ENCODE measurements at regions not wholly inside any gene's neighbourhood (a gene's known extent, or its start where the extent isn't known, plus 50 kb on each side); places are given as distances from the start of the nearest gene placed in this dataset.
A peak's percentile ranks its signal among the peaks of the same experiment; 100 is the strongest.
"Not testable (repeated sequence)": the region's sequence is repeated elsewhere in the genome, so short reads cannot be mapped to it uniquely, and the experiment has no call there.

DNA sequence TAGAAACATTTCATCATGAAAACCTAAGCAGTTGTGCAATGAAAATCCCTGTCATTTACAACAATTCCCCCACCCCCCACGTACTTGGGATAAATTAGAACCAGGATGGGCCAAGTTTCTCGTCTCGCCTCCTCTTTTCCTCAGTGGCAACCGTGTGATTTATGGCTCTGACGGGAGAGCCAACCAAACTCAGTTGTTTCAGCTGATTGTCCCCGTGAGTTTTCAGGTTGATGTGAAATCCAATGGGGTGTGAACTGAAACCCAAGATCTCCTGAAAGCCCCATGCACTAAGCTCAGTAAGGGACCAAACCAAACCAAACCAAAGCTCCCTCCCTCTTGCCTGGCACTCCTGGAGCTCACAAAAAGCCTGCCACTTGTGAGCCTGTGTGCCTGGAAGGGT lies 138.7 kb upstream of the SLC24A2 start:
- no peak for DNase-seq

DNA sequence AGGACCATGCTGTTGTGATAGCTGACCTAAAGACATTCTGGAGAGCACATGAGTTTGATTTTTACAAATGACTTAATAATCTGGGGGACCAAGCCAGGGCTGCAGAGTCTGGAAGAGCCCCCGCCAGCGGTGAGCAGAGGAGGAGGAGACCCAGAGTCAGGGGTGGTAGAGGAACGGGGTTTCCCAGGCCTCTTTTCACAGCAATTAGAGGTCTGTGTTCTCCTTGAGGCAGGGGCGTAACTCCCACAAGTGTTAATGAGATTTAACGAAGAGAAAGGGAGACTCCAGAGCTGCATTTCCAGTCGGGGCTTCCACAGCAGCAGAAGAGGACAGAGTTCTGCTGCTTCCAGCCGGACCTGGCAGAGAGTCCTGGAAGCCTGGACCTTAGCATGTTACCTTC lies 137.9 kb upstream of the SLC24A2 start:
- no peak for DNase-seq

DNA sequence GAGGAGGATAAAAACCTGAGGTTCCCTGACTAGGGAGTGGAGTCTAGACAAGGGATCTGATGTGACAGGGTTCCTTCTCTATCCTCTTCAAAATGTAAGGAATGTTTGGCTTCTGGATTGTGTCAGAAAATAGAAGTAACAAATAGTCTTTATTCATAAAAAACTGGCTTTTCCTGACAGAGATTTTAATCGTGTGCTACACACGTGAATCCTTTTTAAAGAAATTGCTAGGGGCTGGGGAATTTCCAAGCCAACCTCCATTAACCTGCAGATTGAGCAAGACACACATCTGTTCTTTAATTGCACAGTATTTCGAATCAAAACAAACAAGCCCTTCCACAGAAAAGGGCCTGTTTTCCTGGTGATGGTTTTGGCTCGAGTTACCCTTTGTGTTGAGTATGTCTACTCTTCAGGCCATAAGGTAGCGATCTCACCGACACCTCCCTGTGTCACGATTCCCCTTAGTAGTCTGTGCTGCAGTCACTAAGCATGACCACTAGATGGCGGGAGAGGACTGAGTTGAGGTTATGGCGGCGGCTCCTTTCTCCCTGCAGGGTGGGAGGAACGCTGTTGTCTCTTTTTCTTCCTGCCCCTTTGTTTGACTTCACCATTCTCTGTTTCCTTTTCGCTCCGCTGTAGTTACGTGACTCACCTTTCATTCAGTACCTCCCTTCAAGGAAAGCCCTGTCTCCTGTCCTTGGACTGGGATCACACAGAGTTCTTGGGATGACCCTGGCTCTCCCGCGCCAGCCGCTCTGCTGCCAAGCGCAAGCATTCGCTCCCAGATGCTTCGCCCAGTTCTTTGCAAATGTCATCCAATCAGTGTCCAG lies 137.1 kb upstream of the SLC24A2 start:
- peak; percentile 58 to 66 for DNase-seq

DNA sequence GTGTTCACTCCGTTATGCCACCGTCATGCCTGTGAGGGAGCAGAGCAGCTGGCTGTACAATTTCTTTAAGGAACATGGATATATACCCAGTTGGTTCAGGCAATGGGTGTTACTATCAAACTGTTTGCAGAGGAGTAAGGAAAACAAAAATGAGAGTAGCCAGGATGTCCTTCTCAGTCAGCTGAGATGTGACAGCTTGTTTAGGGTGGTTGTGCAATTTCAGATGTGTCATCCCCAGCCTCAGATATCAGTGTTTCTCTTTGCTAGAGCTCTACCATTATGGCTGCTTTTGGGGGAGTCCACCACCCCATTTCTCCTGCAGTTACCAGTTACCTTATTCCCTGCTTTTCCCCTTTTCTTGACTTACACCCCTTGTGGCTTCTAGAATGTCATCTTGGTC lies 135.2 kb upstream of the SLC24A2 start:
- no peak for DNase-seq

DNA sequence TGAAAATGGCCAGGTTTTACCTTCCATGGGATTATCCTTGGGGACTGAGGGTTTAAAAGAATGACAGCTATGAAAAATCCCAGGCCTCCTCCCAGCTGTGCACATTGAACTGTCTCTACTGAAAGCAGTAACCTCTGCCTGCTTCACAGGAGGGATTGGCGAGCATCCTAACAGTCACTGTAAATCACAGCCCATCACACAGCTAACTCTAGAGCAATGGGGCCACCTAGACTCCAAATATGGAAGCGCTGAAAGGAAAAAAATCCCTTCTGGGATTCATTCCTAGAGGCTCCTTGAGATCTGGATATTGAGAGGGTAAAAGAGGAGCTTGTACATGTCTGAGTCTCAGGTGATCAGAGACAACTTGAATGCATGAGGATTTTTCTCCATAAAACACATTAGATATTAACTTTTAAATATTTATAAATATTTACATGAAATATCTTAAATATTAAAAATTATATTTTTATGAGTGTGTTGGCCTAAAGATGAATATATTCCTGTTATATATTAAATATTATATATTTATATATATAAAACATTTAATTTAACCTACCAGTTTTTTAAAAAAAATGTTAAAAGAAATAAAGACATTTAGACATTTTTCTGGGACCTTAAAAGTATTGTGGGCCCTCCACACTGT lies 133.8 kb upstream of the SLC24A2 start:
- DNase-seq, result no peak

DNA sequence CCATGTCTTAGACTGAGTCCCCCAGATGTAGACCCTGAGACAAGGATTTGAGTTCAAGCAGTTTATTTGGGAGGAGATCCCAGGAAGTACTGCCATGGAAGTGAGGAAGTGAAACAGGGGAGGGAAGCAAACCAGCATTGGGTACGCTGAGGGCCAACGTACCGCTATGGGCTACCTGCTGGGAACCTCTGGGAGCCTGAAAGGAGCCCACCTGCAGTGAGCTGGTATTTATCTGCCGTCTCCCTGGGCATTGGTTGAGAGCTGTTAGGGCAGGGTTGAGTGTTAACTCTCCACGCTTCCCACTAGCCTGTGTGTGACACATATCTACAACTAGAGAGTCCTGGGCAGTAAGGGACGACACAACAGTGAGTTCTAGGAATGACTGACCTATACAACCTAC lies 131.6 kb upstream of the SLC24A2 start:
- DNase-seq, result no peak

DNA sequence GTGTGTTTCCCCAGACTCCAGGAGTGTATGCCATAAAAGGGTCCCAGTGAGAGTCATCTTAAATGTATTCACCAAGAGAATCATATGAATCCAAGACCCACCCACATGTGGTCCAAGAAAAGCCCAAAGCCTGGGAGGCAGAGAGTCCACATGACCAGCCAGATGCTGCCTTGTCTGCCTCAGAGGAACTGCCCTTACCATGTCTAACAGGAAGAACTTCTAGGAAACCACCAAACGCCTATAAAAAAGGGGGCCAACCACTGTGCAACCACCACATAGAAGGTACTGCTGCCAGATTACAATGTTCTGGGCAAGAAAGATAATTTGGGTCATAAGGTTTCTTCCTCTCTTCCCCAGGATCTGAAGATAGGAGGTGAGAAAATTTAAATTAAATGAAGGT lies 129.8 kb upstream of the SLC24A2 start:
- DNase-seq, result no peak

DNA sequence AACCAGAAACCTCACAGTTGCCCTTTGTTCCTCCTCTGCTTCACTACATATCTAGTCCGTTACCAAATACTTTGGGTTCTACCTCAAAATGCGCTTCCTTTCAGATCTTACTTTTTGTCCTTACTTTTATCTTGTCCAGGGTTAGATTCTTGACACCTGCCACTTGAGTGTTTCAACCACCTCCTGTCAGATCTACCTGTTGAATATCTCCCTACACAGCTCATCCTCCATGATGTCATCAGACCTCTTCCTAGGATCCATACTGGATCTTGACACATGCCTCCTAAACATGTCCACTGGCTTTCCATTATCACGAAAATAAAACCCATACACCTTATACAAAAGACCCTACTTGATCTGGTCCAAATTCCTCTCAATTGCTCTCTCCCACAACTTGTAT lies 125.2 kb upstream of the SLC24A2 start:
- DNase-seq, result no peak

DNA sequence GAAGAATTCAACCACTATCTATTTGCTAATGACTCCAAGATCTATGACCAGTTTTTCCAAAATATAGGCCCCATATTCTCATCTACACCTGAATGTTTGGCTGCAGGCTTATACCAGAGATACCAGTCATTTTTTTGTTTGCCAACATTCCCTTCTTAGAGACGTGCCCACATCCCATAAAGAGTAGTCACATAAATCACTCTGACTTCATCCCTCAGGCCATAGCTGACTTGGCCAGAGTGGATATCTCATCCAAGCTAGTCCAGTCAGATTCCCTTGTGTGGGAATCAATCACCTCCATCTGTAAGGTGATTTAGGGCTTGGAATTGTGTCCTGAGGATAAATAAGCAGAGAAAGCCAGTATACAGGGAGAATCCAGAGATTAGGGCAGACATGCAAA lies 124.3 kb upstream of the SLC24A2 start:
- DNase-seq, result no peak

DNA sequence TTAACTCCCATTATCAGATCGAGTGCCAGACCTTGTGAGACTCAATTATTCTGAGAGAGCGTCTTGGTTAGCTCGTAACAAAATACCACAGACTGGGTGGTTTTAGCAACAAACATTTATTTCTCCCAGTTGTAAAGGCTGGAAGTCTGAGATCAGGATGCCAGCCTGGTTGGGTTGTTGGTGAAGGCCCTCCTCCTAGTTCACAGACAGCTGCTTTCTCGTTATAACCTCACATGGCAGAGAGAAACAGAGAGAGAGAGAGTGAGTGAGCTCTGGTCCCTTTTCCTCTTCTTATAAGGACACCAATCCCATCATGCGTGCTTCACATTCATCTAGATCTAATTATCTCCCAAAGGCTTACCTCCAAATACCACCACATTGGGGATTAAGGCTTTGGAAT lies 114.2 kb upstream of the SLC24A2 start:
- no peak for DNase-seq

DNA sequence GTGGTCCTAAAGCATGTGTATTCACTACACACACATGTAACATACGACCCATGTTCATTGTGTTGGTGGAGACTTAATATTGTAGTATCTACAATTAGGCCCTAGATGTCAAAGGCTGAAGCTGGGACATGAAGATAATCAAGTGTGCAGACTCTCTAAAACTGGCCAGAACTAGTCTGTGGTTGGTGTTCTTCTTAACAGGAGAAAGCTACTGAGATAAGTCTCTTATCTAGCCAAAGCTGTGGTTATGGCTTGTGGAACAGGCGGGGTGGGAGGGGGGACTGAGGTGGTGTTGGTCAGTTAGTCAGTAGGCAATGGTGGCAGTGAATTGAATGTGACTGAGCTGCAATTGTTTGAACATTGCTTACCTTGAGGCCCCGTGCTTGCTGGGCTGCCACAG lies 112.7 kb upstream of the SLC24A2 start:
- no peak for DNase-seq

DNA sequence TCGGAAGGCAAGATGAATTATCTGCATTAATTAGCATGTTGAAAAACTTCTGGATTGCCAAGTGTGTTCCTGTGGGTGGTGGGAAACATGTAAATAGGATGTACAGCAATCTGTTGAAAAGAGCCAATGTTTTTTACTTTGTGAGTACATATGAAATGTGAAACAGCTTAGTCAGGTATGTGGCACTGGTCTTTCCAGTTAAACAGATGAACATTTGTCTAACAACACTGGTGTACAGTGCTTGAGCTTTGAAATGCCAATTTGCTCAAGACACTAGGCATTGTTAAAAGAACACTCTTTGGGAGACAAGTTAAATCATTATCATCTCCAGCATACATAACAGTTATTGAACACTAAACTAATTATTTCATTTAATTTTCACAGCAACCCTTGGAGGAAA lies 107.3 kb upstream of the SLC24A2 start:
- DNase-seq, result no peak

DNA sequence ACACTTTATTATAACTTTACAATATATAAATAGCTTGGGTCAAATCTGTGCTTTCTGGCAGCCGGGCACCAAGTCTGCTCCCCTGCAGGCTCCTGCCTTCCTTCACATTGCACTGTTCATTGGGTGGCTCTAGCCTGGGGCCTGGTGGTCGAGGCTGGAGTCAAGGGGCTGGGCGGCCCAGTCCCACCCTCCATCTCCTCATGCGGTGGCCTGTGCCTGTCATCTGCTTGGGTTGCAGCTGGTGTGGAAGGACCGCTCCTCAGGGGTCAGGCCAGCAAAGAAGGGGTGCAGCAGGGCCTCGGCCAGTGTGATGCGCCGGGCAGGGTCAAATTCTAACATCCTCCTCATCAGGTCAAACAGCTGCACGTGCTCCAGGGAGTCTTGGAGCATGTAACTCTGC lies 106.7 kb upstream of the SLC24A2 start:
- not testable (repeated sequence) for DNase-seq

DNA sequence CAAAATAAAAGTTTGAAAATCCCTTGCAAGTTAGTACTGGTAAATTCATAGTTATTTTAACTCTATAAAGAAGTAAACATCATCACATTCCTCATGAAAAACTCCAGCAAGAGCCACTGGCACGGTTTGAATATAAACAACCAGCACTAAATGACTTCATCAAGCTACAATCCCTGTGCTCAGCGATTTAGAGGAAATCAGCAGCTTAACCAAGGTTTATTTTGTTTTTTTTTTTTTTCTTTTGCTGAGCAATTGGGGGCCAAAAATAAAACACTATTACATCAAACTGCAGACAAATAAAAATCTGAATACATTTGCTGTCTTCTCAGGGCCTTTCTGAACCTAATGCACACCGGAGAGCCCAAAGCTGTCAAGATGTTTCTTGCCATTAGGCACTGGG lies 106.2 kb upstream of the SLC24A2 start:
- no peak for DNase-seq

DNA sequence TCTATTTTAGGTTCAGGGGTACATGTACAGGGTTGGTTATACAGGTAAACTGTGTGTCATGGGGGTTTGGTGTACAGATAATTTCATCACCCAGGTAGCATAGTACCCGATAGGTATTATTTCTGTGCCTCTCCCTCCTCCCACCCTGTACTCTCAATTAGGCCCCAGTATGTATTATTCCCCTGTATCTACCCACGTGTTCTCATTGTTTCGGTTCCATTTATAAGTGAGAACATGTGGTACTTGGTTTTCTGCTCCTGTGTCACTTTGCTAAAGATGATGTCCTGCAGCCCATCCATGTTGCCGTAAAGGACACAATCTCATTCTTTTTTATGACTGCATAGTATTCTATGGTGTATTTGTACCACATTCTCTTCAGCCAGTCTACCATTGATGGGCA lies 96.8 kb upstream of the SLC24A2 start:
- DNase-seq, result no peak

DNA sequence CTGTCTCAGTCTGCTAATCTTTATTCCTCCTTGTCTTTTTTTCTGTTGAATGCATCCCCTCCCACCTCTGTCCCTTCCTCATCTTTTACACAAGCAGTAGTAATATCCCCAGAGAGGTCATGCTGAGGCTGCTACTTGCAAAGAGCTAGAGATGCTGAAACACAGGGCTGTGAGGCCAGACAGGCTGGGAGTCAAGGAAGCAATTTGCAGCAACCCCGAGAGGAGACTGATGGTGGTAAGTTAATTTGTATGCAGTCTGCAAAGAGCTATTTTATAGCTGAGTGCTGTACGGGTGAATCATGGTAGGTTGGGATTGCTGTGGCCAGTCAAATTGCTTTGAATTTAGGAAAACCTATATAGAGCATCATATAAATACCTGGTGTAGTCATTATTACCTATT lies 90.2 kb upstream of the SLC24A2 start:
- no peak for DNase-seq

DNA sequence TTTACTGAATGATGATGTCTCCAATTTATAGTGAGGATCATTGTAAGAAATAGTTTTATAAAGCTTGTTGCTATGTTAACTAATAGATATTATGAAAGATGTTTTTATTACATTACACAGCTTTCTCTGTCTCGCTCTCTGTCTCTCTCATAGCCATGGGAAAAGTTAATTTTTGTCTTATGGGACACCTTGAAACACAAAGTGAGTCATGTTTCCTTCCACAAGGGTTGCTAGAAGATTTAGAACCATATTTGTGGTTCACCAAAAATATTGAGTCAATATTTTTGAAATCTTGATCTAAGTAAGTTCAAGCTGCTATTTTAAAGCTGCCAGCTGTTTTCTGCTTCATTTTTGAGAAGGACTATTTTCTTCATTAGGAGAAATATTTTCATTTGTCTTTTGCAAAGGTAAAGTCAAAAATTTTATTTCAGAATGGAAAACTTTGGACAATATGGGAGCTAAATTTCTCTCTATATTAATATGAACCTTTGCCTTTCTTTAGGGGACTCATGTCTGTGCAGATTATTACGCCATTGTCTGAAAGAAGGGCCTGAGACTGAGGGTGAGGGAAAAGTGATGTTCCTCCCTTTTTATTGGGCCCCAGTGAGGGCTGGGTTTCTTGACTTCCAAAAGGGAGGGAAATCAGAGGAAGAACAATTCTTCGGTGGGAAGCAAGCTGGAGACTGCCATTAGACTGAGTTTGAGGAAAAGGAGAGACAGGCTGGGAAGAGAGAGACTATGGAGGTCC lies 87.9 kb upstream of the SLC24A2 start:
- no peak for DNase-seq

DNA sequence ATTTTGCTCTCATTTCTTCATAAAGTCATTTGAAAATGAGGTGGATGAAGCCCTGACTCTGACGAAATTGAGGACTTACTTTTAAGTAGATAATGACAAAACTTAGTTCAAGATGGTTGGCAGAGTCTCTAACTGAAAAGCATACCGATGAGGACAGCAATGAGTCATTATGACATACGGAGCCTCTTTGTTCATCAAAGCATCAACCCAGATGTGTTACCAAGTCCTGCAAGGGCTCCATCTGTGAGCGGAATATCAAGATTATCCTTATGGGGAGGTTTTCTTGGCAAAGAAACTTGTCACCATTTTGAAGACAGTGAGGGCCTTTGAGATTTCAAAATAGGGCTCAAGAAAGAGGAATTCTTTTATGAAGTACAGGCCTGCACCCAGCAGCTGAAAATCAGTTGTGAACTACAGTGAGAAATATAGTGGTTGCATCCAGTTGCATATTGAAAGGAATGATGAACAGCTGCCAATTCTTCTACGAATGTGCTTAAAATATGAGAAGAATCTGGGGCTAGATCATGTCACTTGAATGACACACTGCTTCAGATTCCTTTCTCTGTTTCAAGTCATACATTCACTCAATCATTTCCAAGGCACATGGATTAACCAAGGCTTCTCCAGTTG lies 86.6 kb upstream of the SLC24A2 start:
- DNase-seq, result no peak

DNA sequence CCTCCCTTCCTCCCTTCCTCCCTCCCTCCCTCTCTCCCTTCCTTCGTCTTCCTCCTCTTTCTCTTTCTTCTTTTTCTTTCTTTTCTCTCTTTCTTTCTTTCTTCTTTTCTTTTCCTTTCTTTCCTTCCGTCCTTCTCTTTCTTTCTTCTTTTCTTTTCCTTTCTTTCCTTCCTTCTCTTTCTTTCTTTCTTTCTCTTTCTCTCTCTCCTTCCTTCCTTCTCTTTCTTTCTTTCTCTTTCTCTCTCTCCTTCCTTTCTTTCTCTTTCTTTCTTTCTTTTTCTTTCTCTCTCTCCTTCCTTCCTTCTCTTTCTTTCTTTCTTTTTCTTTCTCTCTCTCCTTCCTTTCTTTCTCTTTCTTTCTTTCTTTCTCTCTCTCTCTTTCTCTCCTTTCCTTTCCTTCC lies 84.4 kb upstream of the SLC24A2 start:
- DNase-seq, result not testable (repeated sequence)

DNA sequence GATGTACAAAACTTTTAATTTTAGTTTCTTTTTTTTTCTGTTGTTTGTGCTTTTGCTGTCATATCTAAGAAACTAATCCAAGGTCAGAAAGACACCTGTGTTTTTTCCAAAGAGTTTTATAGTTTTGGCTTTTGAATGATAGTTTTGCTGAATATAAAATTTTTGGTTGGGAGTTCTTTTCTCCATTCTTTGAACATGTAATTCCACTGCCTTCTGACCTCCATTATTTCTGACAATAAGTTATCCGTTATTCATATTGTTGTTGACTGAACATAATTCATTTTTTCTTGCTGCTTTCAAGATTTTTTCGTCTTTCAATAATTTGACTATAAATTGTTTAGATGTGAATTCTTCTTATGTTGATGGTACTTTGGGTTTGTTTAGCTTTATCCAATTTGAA lies 82.2 kb upstream of the SLC24A2 start:
- no peak for DNase-seq

DNA sequence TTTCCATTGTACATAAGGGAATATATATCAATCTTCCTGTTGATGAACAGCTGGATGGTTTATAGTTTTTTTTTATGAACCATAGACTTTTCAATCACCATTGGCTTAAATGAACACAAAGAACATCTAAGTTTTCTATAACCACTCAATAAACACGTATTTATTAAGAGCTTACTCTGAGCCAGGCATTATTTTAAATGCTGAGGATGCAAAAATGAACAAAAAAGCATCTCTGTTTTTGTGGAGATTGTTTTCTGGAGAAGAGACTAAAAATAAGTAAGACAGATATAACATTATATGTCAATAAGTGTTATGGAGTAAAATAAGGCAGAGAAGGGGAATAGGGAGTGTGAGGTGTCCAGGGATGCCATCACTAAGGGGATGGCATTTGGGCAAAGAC lies 52.1 kb upstream of the SLC24A2 start:
- DNase-seq, result no peak

All from AML-193 (cell line).